Heart right ventricle (tissue), 16 donors: ENCODE measurements at regions not wholly inside any gene's neighbourhood (a gene's known extent, or its start where the extent isn't known, plus 50 kb on each side); places are given as distances from the start of the nearest gene placed in this dataset.

Experiments used
- ATAC-seq, 8 donors: fragments of 200-7000 bp; cut with Tn5 transposase; one replicate each; pipeline ENCODE4 v1.9.1; 2020; ENCODE audit warnings: mild to moderate bottlenecking in 8 of 8, moderate library complexity in 8 of 8, moderate number of reproducible peaks in 1 of 8
- DNase-seq, 2 donors: peaks; one replicate each; pipeline ENCODE4 v3.0.0-alpha.2; 2020
- H3K27ac ChIP-seq, 10 donors: fragments of 200-600 bp; sonication (generic) in 2 of 10; one replicate each; pipeline versions ENCODE4 v1.5.0 to v1.8.0; 2020 to 2022; ENCODE audit warnings: mild to moderate bottlenecking in 3 of 10
- H3K27me3 ChIP-seq, 7 donors: fragments of 200-600 bp; one replicate each; pipeline ENCODE4 v1.8.0; 2021 to 2022; ENCODE audit warnings: mild to moderate bottlenecking in 2 of 7
- H3K36me3 ChIP-seq, 9 donors: fragments of 200-600 bp; sonication (generic) in 1 of 9; one replicate each; pipeline versions ENCODE4 v1.5.0 to v1.8.0; 2020 to 2022; ENCODE audit warnings: mild to moderate bottlenecking in 2 of 9
- H3K4me1 ChIP-seq, 9 donors: fragments of 200-600 bp; sonication (generic) in 1 of 9; one replicate each; pipeline versions ENCODE4 v1.5.0 to v1.8.0; 2020 to 2022; ENCODE audit warnings: mild to moderate bottlenecking in 4 of 9
- H3K4me3 ChIP-seq, 10 donors: fragments of 200-600 bp; sonication (generic) in 2 of 10; one replicate each; pipeline versions ENCODE4 v1.5.0 to v1.8.0; 2020 to 2022; ENCODE audit warnings: mild to moderate bottlenecking in 7 of 10, moderate library complexity in 2 of 10
- H3K9me3 ChIP-seq, 11 donors: fragments of 200-600 bp in 10 of 11; sonication (generic) in 2 of 11; one replicate each; pipeline versions ENCODE4 v1.5.0 to v1.8.0; 2013 to 2022; ENCODE audit warnings: mild to moderate bottlenecking in 2 of 11, control low read depth in 1 of 11, moderate library complexity in 1 of 11
- WGBS, 2 donors: extraction: QIAGEN DNeasy Blood & Tissue Kit; methylation state at CpG; one replicate each; pipeline ENCODE4 v1.1.7; 2013; ENCODE audit warnings: inconsistent platforms in 1 of 2; 5-methylcytosine and 5-hydroxymethylcytosine counted together
- intact Hi-C, 10 donors: fragments of 100-400 bp; cut with DNase I; formaldehyde crosslinking; loops; one replicate each; pipeline versions ENCODE4 v1.11.1 to v1.14.2; 2022
- TF ChIP-seq, protein P1 (sequence below), 9 donors: fragments of 200-600 bp; sonication (generic) in 2 of 9; IDR thresholded peaks; one replicate each; pipeline versions ENCODE4 v1.5.0 to v1.8.0; 2021 to 2022; ENCODE audit warnings: antibody characterized with exemption in 9 of 9, mild to moderate bottlenecking in 5 of 9, moderate library complexity in 1 of 9
- donor health status: Arrhythmogenic right ventricular cardiomyopathy.
- donor health status: ischemic (EF 13 %, LVEDD 7.1; RV severe dilation, severe dysfunction).
- donor health status: healthy with polysubstance abuse.
- donor health status: DM: no; HTN: yes; CAD: no.
- donor health status: DM: no; HTN: no; CAD: no.
- donor health status: ischemic (EF 25% LVEDD 6.9; RV normal size, moderate dysfunction).
- donor health status: ischemic (EF 25% LVEDD 5.7; RV mildly dilated, moderate dysfunction).
- donor health status: healthy.
- donor health status: DM: yes; HTN: yes; CAD: no.
- donor health status: Ischemic cardiomyopathy.
- donor health status: ischemic (EF 35%, LVEDD 5.7; RV mildly dilated, moderate dysfunction).
- donor health status: nonischemic (EF 11% LVEDD 7.7; RV severe dilation, severe dysfunction).
- donor health status: DM: yes; HTN: yes; CAD: no.
- donor health status: PGD.
- donor health status: ischemic (EF 29% LVEDD 5.4; RV normal size, mild dysfunction).
- donor health status: nonischemic (EF 23%, LVEDD 6.1; RV moderate dilation, normal function).

DNA sequence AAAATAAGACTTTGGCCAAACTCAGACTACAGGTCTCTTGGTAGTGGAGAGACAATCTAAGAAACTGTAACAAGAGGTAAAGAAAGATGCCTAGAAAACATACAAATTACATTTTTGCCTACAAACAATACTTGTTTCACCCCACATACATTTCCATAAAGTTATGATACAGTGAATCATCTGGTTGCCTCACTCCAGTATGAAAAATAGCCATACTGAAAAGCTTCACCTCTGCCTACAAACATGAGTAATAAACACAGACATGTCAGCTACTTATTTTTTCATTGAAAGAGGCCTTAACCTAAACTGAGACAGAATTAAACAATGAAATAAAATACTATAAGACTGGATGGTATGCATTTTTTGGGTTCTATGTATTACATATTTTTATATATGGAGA is 1463.0 kb downstream of the FAM181B start:
- ATAC-seq = no peak
- H3K27ac ChIP-seq = no peak overlapping the region
- no peaks in the 10 kb centered on the region for H3K4me1 ChIP-seq
- TF ChIP-seq, protein P1, sequence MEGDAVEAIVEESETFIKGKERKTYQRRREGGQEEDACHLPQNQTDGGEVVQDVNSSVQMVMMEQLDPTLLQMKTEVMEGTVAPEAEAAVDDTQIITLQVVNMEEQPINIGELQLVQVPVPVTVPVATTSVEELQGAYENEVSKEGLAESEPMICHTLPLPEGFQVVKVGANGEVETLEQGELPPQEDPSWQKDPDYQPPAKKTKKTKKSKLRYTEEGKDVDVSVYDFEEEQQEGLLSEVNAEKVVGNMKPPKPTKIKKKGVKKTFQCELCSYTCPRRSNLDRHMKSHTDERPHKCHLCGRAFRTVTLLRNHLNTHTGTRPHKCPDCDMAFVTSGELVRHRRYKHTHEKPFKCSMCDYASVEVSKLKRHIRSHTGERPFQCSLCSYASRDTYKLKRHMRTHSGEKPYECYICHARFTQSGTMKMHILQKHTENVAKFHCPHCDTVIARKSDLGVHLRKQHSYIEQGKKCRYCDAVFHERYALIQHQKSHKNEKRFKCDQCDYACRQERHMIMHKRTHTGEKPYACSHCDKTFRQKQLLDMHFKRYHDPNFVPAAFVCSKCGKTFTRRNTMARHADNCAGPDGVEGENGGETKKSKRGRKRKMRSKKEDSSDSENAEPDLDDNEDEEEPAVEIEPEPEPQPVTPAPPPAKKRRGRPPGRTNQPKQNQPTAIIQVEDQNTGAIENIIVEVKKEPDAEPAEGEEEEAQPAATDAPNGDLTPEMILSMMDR (IDR thresholded peaks at IDR 0.05) = no peak
- intact Hi-C loops = no loop called here
- H3K36me3 ChIP-seq = no peaks in the 10 kb centered on the region
- H3K4me3 ChIP-seq = no peak overlapping the region
- DNase-seq = no peak
- no peaks in the 10 kb centered on the region for H3K27me3 ChIP-seq
- H3K9me3 ChIP-seq = no peaks in the 10 kb centered on the region

DNA sequence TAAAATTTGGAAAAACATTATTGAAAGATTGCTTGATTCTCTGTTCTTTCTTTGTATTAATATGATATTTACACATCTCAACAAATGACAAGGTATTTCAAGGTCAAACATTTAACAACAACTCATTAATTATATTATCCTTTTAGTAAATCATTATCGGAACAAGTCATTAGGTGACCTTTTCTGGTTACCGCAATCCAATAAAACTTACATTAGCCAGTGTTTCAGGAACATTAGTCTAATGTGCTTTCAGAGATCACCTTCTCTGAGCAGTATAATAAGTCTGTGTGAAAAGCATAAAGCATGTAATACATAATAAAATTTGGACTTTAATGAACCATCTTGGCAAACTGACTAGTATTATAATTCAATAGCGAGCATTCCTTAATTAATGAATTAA is 1466.4 kb downstream of the FAM181B start:
- DNase-seq (no peak), ATAC-seq (no peak)
- Histone ChIP-seq H3K27me3 (no peaks in the 10 kb centered on the region), H3K36me3 (no peaks in the 10 kb centered on the region), H3K4me1 (no peaks in the 10 kb centered on the region), H3K27ac (no peak overlapping the region), H3K4me3 (no peak overlapping the region), H3K9me3 (no peaks in the 10 kb centered on the region)
- TF ChIP-seq, protein P1 (IDR thresholded peaks at IDR 0.05) = no peak
- WGBS, 2 donors = 95 to 96% methylated on average over 3 of the region's 3 CpGs
- intact Hi-C loops = no loop called here

DNA sequence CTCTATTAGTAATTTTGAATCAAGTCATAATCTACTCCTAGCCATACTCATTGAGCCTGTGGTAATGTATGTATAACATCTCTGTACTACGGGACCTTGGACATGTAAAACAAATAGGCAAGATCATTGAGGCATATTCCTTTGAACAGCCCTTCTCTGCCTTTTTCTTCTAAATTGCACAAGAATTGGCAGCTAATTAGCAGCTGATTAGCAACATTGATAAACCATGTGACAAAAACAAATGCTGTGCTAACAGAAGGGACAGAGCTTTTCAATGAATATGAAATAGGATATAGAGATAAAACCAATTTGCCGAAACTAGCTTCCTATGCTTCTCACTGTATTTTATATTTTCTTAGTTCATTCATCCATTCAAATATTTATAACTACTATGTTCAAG is 1474.2 kb downstream of the FAM181B start:
- DNase-seq (no peak), ATAC-seq (no peak)
- Histone ChIP-seq H3K4me3 (no peak overlapping the region), H3K9me3 (no peaks in the 10 kb centered on the region), H3K4me1 (no peaks in the 10 kb centered on the region), H3K27ac (no peak overlapping the region), H3K36me3 (no peaks in the 10 kb centered on the region), H3K27me3 (no peaks in the 10 kb centered on the region)
- intact Hi-C loops = no loop called here
- TF ChIP-seq, protein P1 (IDR thresholded peaks at IDR 0.05) = no peak
- WGBS, 2 donors = 72 to 85% methylated on average over 2 of the region's 2 CpGs

DNA sequence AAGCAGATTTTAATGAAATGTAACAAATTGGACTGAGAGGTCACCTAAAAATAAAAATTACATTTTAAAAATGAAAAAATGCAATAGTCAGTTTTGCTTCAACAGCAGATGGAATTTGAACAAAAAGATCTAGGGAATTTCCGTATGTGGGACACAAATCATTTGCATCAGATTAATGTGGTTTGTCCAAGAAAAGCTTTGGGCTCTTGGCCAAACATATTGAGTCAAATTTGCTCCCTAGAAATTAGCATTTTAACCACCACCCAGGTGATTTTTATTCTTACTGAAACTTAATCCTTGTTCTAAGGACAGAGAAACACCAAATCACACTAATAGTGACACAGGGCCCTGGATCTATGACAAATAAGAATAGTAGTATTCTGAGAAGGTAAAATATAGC is 1477.8 kb downstream of the FAM181B start:
- Histone ChIP-seq H3K36me3 (no peaks in the 10 kb centered on the region), H3K4me3 (no peak overlapping the region), H3K27ac (no peak overlapping the region), H3K27me3 (no peaks in the 10 kb centered on the region), H3K4me1 (peaks cover 0 to 8% (median 0%) of the 10 kb centered on the region in 9 donors), H3K9me3 (no peaks in the 10 kb centered on the region)
- ATAC-seq (no peak), DNase-seq (no peak)
- WGBS, 2 donors = 49 to 55% methylated on average over 1 of the region's 1 CpG
- TF ChIP-seq, protein P1 (IDR thresholded peaks at IDR 0.05) = no peak
- intact Hi-C loops = no loop called here

DNA sequence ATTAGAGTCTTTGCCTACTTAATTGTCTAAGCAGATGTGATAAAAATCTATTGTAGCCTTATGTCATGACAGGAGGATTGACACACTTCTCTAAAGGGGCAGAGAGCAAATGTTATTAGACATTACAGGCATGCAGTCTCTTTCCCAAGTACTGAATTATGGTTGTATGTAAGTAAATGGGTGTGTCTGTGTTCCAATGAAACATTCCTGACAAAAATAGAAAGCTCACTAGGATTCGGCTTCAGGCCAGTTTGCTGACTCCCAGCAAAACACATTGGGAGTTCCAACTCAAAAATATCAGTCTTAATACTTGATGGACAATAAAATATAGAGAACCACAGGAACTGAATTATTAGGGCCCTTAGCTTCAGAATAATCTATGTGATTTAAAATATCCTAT is 1480.4 kb downstream of the FAM181B start:
- intact Hi-C loops = no loop called here
- peaks cover 0 to 8% (median 0%) of the 10 kb centered on the region in 9 donors for H3K4me1 ChIP-seq
- TF ChIP-seq, protein P1 (IDR thresholded peaks at IDR 0.05) = no peak
- WGBS, 2 donors = 25 to 27% methylated on average over 1 of the region's 1 CpG
- ATAC-seq (peak in 2 of 8 donors; percentile 33 to 70), DNase-seq (no peak)
- no peak overlapping the region for H3K27ac ChIP-seq
- H3K4me3 ChIP-seq = no peak overlapping the region
- H3K27me3 ChIP-seq = no peaks in the 10 kb centered on the region
- no peaks in the 10 kb centered on the region for H3K36me3 ChIP-seq
- no peaks in the 10 kb centered on the region for H3K9me3 ChIP-seq
